ENCODE measurements at regions not wholly inside any gene's neighbourhood (a gene's known extent, or its start where the extent isn't known, plus 50 kb on each side); places are given as distances from the start of the nearest gene placed in this dataset.

GRCh38 chr17:13426991-13427390, 174.7 kb downstream of the HS3ST3A1 start:
- Histone ChIP-seq H4K91ac (ENCODE audit: insufficient read length, low read depth, low read length) (no peak overlapping the region), H3K9ac (ENCODE audit: extremely low read depth, insufficient read length, low read length) (no peak overlapping the region), H2AFZ (ENCODE audit: low read length) (no peak overlapping the region), H4K20me1 (ENCODE audit: control insufficient read depth, insufficient read depth, insufficient read length) (no peaks in the 10 kb centered on the region), H3K4me2 (ENCODE audit: insufficient read depth, insufficient read length, low read length) (no peak overlapping the region), H3T11ph (ENCODE audit: low read length) (no peak overlapping the region), H2BK5ac (ENCODE audit: insufficient read length, low read length) (no peak overlapping the region), H2BK20ac (ENCODE audit: low read depth, low read length, poor library complexity, severe bottlenecking) (no peak overlapping the region), H3K9me3 (ENCODE audit: control insufficient read depth, low read depth, low read length) (no peaks in the 10 kb centered on the region), H3K4ac (ENCODE audit: low read depth, low read length) (no peak overlapping the region), H3K56ac (ENCODE audit: insufficient read length, low read depth, low read length) (no peak overlapping the region), H3K27me3 (ENCODE audit: insufficient read depth, low read length) (no peaks in the 10 kb centered on the region), H2BK12ac (ENCODE audit: insufficient read length, low read depth, low read length) (no peak overlapping the region), H3K18ac (ENCODE audit: insufficient read length, low read depth, low read length) (no peak overlapping the region), H3K27ac (ENCODE audit: insufficient read length, low read depth, low read length) (no peak overlapping the region), H3K4me1 (ENCODE audit: insufficient read depth, low read length) (no peaks in the 10 kb centered on the region), H2BK15ac (ENCODE audit: low read depth, low read length) (no peak overlapping the region), H3K23me2 (ENCODE audit: insufficient read length, low read depth, low read length, poor library complexity, severe bottlenecking) (no peaks in the 10 kb centered on the region), H3K79me2 (ENCODE audit: insufficient read depth, low read length) (no peaks in the 10 kb centered on the region), H4K8ac (replicated peaks; ENCODE audit: insufficient read length, low read depth, low read length) (no peak overlapping the region), H2AK5ac (ENCODE audit: insufficient read length, low read length) (no peak overlapping the region), H3K23ac (ENCODE audit: insufficient read length, low read depth, low read length) (no peak overlapping the region), H4K5ac (ENCODE audit: insufficient read length, low read depth, low read length) (no peak overlapping the region), H2BK120ac (ENCODE audit: low read depth, low read length, poor library complexity, severe bottlenecking) (no peak overlapping the region), H3K14ac (ENCODE audit: insufficient read depth, low read length) (no peak overlapping the region), H3K79me1 (ENCODE audit: insufficient read depth, low read depth, low read length, poor library complexity, severe bottlenecking) (no peaks in the 10 kb centered on the region)
- no peak for DNase-seq
- no peaks in the 10 kb centered on the region; the same call in 1 of the 2 replicates for H3K27me3 Mint-ChIP-seq (ENCODE audit: low read depth)
- no peak overlapping the region for H3K4me3 Mint-ChIP-seq
- no peak overlapping the region for H3K27ac Mint-ChIP-seq
- H3K9me3 Mint-ChIP-seq: no peaks in the 10 kb centered on the region
- no peak for TF ChIP-seq CTCF (conservative IDR thresholded peaks at IDR 0.05)
- H3K36me3 Mint-ChIP-seq (ENCODE audit: insufficient read depth in 1 of 3, low read depth in 3 of 3): no peaks in the 10 kb centered on the region
- no peaks in the 10 kb centered on the region for H3K4me1 Mint-ChIP-seq

Measured in H9 (cell line).